Spleen (tissue), 7 donors: ENCODE measurements at regions not wholly inside any gene's neighbourhood (a gene's known extent, or its start where the extent isn't known, plus 50 kb on each side); places are given as distances from the start of the nearest gene placed in this dataset.
"Not testable (repeated sequence)": the region's sequence is repeated elsewhere in the genome, so short reads cannot be mapped to it uniquely, and the experiment has no call there.

Experiments
- POLR2A ChIP-seq, 3 donors: fragments of 450-650 bp; IDR thresholded peaks; one replicate each; pipeline ENCODE4 v1.5.1; 2017; ENCODE audit warnings: antibody characterized with exemption in 3 of 3, mild to moderate bottlenecking in 1 of 3
- POLR2AphosphoS5 ChIP-seq, 3 donors: sonication (generic); formaldehyde crosslinking; IDR thresholded peaks; one replicate each; pipeline ENCODE4 v1.5.1; 2017; ENCODE audit warnings: antibody characterized with exemption in 3 of 3
- TF ChIP-seq, protein P1 (sequence below), 11 experiments: fragments of 200-600 bp in 7 of 11; fragments of 450-650 bp in 4 of 11; sonication (generic) in 4 of 11; IDR thresholded peaks in 8 of 11; conservative IDR thresholded peaks in 3 of 11; 1 replicate in 7 of 11; 2 replicates in 4 of 11; pipeline versions ENCODE4 v1.4.0 to v1.8.0; 2016 to 2021; ENCODE audit warnings: antibody characterized with exemption in 11 of 11, inconsistent platforms in 4 of 11, mild to moderate bottlenecking in 1 of 11
- donor health status: DM: no; HTN: no; CAD: no; lungs with moderate emphysema.
- donor health status: DM: no; HTN: no; CAD: no.
- donor health status: DM: no; HTN: no; CAD: no.

DNA sequence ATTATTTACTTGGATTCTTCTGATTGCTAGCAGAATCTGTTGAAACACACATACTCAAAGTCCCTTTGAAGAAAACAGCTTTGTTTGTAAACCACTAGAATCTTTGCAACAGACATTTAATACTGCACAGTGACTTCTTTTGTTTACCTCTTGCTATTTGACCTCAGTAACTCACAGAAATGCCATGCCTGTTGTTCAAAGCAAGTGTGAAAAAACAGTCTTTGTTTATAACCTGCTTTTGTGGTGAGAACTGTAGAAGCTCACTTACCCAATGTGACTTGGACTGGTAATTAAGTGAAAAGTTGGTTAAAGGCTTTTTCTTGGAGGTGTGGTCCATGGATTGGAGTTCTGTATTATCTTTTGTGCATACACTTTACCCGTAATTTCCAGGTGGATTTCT is 55.7 kb upstream of the ARL17B start:
- TF ChIP-seq, protein P1, sequence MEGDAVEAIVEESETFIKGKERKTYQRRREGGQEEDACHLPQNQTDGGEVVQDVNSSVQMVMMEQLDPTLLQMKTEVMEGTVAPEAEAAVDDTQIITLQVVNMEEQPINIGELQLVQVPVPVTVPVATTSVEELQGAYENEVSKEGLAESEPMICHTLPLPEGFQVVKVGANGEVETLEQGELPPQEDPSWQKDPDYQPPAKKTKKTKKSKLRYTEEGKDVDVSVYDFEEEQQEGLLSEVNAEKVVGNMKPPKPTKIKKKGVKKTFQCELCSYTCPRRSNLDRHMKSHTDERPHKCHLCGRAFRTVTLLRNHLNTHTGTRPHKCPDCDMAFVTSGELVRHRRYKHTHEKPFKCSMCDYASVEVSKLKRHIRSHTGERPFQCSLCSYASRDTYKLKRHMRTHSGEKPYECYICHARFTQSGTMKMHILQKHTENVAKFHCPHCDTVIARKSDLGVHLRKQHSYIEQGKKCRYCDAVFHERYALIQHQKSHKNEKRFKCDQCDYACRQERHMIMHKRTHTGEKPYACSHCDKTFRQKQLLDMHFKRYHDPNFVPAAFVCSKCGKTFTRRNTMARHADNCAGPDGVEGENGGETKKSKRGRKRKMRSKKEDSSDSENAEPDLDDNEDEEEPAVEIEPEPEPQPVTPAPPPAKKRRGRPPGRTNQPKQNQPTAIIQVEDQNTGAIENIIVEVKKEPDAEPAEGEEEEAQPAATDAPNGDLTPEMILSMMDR (IDR thresholded peaks at IDR 0.05 in 8 of 11, conservative IDR thresholded peaks at IDR 0.05 in 3 of 11), result not testable (repeated sequence)
- not testable (repeated sequence) for TF ChIP-seq POLR2A, POLR2AphosphoS5 (IDR thresholded peaks at IDR 0.05)
